Spinal cord (tissue), 9 donors: ENCODE measurements at regions not wholly inside any gene's neighbourhood (a gene's known extent, or its start where the extent isn't known, plus 50 kb on each side); places are given as distances from the start of the nearest gene placed in this dataset.

Experiments
- DNase-seq, 6 donors: peaks; one replicate each; pipeline versions ENCODE4 v3.0.0 to v3.0.0-alpha.2; 2013 to 2015; ENCODE audit warnings: low spot score in 6 of 6, low read depth in 4 of 6
- H3K27ac ChIP-seq: one replicate; pipeline ENCODE4 v1.5.1; 2013; ENCODE audit warnings: low read depth, low read length, control low read depth
- H3K27me3 ChIP-seq: one replicate; pipeline ENCODE4 v1.6.1; 2013; ENCODE audit warnings: low read length; ENCODE audit not compliant: control insufficient read depth, insufficient read depth
- H3K36me3 ChIP-seq: one replicate; pipeline ENCODE4 v1.6.1; 2013; ENCODE audit warnings: low read length; ENCODE audit not compliant: control insufficient read depth, insufficient read depth
- H3K4me1 ChIP-seq: one replicate; pipeline ENCODE4 v1.6.1; 2013; ENCODE audit warnings: low read length; ENCODE audit not compliant: control insufficient read depth, insufficient read depth
- H3K4me3 ChIP-seq: one replicate; pipeline ENCODE4 v1.5.1; 2013; ENCODE audit warnings: low read depth, low read length, control low read depth
- H3K9me3 ChIP-seq: one replicate; pipeline ENCODE4 v1.6.1; 2013; ENCODE audit warnings: low read length; ENCODE audit not compliant: control insufficient read depth, insufficient read depth
- WGBS: methylation state at CpG from one replicate; pipeline ENCODE4 v1.1.5; 2013; ENCODE audit warnings: missing lambda C conversion rate; ENCODE audit not compliant: insufficient coverage; 5-methylcytosine and 5-hydroxymethylcytosine counted together
- donor health status: healthy.

GRCh38 chr1:220386494-220387195 is 114.4 kb upstream of the RAB3GAP2 start:
- Histone ChIP-seq H3K4me1 (peaks cover 2% of the 10 kb centered on the region), H3K4me3 (no peak overlapping the region), H3K9me3 (peaks cover 2% of the 10 kb centered on the region), H3K27me3 (peaks cover 2% of the 10 kb centered on the region), H3K36me3 (no peaks in the 10 kb centered on the region), H3K27ac (no peak overlapping the region)
- 100% methylated on average over 1 of the region's 3 CpGs for WGBS
- DNase-seq = no peak

- H3K9me3 ChIP-seq = peaks cover 2% of the 10 kb centered on the region
- no peak for DNase-seq
- WGBS = no CpG with 5 or more reads among the region's 1 CpG
- H3K4me1 ChIP-seq = no peaks in the 10 kb centered on the region
- H3K4me3 ChIP-seq = no peak overlapping the region
- H3K36me3 ChIP-seq = no peaks in the 10 kb centered on the region
- H3K27me3 ChIP-seq = peaks cover 2% of the 10 kb centered on the region
- H3K27ac ChIP-seq = no peak overlapping the region
These were observed 112.9 kb upstream of the RAB3GAP2 start for GRCh38 chr1:220385158-220385557.

GRCh38 chr1:220382994-220383393 is 110.7 kb upstream of the RAB3GAP2 start:
- DNase-seq = no peak
- Histone ChIP-seq H3K9me3 (peaks cover 2% of the 10 kb centered on the region), H3K36me3 (no peaks in the 10 kb centered on the region), H3K27ac (no peak overlapping the region), H3K27me3 (no peaks in the 10 kb centered on the region), H3K4me1 (no peaks in the 10 kb centered on the region), H3K4me3 (no peak overlapping the region)
- WGBS = 80% methylated on average over 1 of the region's 4 CpGs

GRCh38 chr1:220380885-220381284 is 108.6 kb upstream of the RAB3GAP2 start:
- peaks cover 2% of the 10 kb centered on the region for H3K9me3 ChIP-seq
- no peak for DNase-seq
- no peaks in the 10 kb centered on the region for H3K27me3 ChIP-seq
- H3K27ac ChIP-seq = no peak overlapping the region
- no peaks in the 10 kb centered on the region for H3K36me3 ChIP-seq
- WGBS = 75% methylated on average over 2 of the region's 3 CpGs
- no peaks in the 10 kb centered on the region for H3K4me1 ChIP-seq
- no peak overlapping the region for H3K4me3 ChIP-seq

GRCh38 chr1:220378571-220379302 is 106.5 kb upstream of the RAB3GAP2 start:
- H3K27me3 ChIP-seq = no peaks in the 10 kb centered on the region
- 89% methylated on average over 9 of the region's 11 CpGs for WGBS

GRCh38 chr1:220375715-220376114 is 103.5 kb upstream of the RAB3GAP2 start:
- Histone ChIP-seq H3K4me3 (no peak overlapping the region), H3K27me3 (no peaks in the 10 kb centered on the region), H3K9me3 (no peaks in the 10 kb centered on the region), H3K27ac (no peak overlapping the region), H3K36me3 (no peaks in the 10 kb centered on the region), H3K4me1 (no peaks in the 10 kb centered on the region)
- DNase-seq = no peak
- WGBS = 82% methylated on average over 3 of the region's 3 CpGs

More at GRCh38 chr1:220378571-220379302, 106.5 kb upstream of the RAB3GAP2 start:
- no peak overlapping the region for H3K4me3 ChIP-seq
- H3K36me3 ChIP-seq = no peaks in the 10 kb centered on the region
- H3K9me3 ChIP-seq = no peaks in the 10 kb centered on the region
- no peak overlapping the region for H3K27ac ChIP-seq
- H3K4me1 ChIP-seq = no peaks in the 10 kb centered on the region
- DNase-seq = no peak

GRCh38 chr1:220374449-220374848 is 102.2 kb upstream of the RAB3GAP2 start:
- no peaks in the 10 kb centered on the region for H3K4me1 ChIP-seq
- H3K27me3 ChIP-seq = no peaks in the 10 kb centered on the region
- no peaks in the 10 kb centered on the region for H3K36me3 ChIP-seq
- no peaks in the 10 kb centered on the region for H3K9me3 ChIP-seq
- no peak overlapping the region for H3K27ac ChIP-seq
- WGBS = 100% methylated on average over 1 of the region's 2 CpGs
- no peak overlapping the region for H3K4me3 ChIP-seq
- DNase-seq = no peak

GRCh38 chr1:220372451-220372850 is 100.2 kb upstream of the RAB3GAP2 start:
- Histone ChIP-seq H3K4me3 (no peak overlapping the region), H3K27ac (no peak overlapping the region), H3K9me3 (no peaks in the 10 kb centered on the region), H3K36me3 (no peaks in the 10 kb centered on the region), H3K4me1 (no peaks in the 10 kb centered on the region), H3K27me3 (no peaks in the 10 kb centered on the region)
- WGBS = 68% methylated on average over 5 of the region's 7 CpGs
- DNase-seq = no peak

- Histone ChIP-seq H3K36me3 (no peaks in the 10 kb centered on the region), H3K4me1 (no peaks in the 10 kb centered on the region), H3K27ac (no peak overlapping the region), H3K4me3 (no peak overlapping the region), H3K27me3 (no peaks in the 10 kb centered on the region), H3K9me3 (peaks cover 1% of the 10 kb centered on the region)
- WGBS = 68% methylated on average over 3 of the region's 4 CpGs
- DNase-seq = no peak
These were observed 99.1 kb upstream of the RAB3GAP2 start for GRCh38 chr1:220371324-220371723.
